ENCODE measurements at regions not wholly inside any gene's neighbourhood (a gene's known extent, or its start where the extent isn't known, plus 50 kb on each side); places are given as distances from the start of the nearest gene placed in this dataset.

GRCh38 chr14:40576880-40577478, 1029.7 kb upstream of the LRFN5 start:
- TF ChIP-seq CTCF (IDR thresholded peaks at IDR 0.05 in 2 of 3, conservative IDR thresholded peaks at IDR 0.05 in 1 of 3; ENCODE audit: borderline replicate concordance in 1 of 3, insufficient read depth in 1 of 3, low read depth in 2 of 3, low read length in 2 of 3) (no peak), POLR2A (IDR thresholded peaks at IDR 0.05; ENCODE audit: borderline replicate concordance, extremely low read depth, insufficient read depth, insufficient read length) (no peak), EZH2 (IDR thresholded peaks at IDR 0.05) (no peak), FOSL1 (IDR thresholded peaks at IDR 0.05; ENCODE audit: low read depth) (no peak), SRF (IDR thresholded peaks at IDR 0.05; ENCODE audit: low read depth) (no peak), POLR2AphosphoS5 (IDR thresholded peaks at IDR 0.05; ENCODE audit: low read depth, low read length) (no peak), YY1 (IDR thresholded peaks at IDR 0.05; ENCODE audit: extremely low read depth, insufficient replicate concordance, low read depth, low read length) (no peak), MAX (IDR thresholded peaks at IDR 0.05) (no peak), REST (IDR thresholded peaks at IDR 0.05; ENCODE audit: low read depth) (no peak), JUND (IDR thresholded peaks at IDR 0.05) (no peak), EGR1 (IDR thresholded peaks at IDR 0.05; ENCODE audit: low read depth) (no peak)
